PFSK-1 (cell line): ENCODE measurements at regions not wholly inside any gene's neighbourhood (a gene's known extent, or its start where the extent isn't known, plus 50 kb on each side); places are given as distances from the start of the nearest gene placed in this dataset.

Experiments
- POLR2AphosphoS5 ChIP-seq: IDR thresholded peaks from 2 replicates; pipeline ENCODE4 v1.6.1; 2012; ENCODE audit warnings: low read depth, mild to moderate bottlenecking, control low read depth, low read length, moderate library complexity
- SIN3A ChIP-seq: IDR thresholded peaks from 2 replicates; pipeline ENCODE4 v1.6.1; 2012; ENCODE audit warnings: mild to moderate bottlenecking, low read length, moderate library complexity, borderline replicate concordance; ENCODE audit not compliant: insufficient read depth
- TAF1 ChIP-seq: IDR thresholded peaks from 2 replicates; pipeline ENCODE4 v1.6.1; 2012; ENCODE audit warnings: low read length, control low read depth, borderline replicate concordance; ENCODE audit not compliant: insufficient read depth

GRCh38 chr10:109433434-109433833 is 489.9 kb downstream of the XPNPEP1 start:
- TF ChIP-seq POLR2AphosphoS5 (no peak), TAF1 (no peak), SIN3A (no peak)
